HG02884 (cell line): ENCODE measurements at regions not wholly inside any gene's neighbourhood (a gene's known extent, or its start where the extent isn't known, plus 50 kb on each side); places are given as distances from the start of the nearest gene placed in this dataset.
"Not testable (repeated sequence)": the region's sequence is repeated elsewhere in the genome, so short reads cannot be mapped to it uniquely, and the experiment has no call there.

ENCODE experiments used
- ATAC-seq: cut with Tn5 transposase; IDR thresholded peaks from one replicate; pipeline ENCODE4 v1.9.1; 2021; ENCODE audit warnings: mild to moderate bottlenecking, moderate library complexity; ENCODE audit not compliant: unreplicated experiment

GRCh38 chr3:72628065-72628464, 220.2 kb downstream of the SHQ1 start:
- ATAC-seq, result no peak

DNA sequence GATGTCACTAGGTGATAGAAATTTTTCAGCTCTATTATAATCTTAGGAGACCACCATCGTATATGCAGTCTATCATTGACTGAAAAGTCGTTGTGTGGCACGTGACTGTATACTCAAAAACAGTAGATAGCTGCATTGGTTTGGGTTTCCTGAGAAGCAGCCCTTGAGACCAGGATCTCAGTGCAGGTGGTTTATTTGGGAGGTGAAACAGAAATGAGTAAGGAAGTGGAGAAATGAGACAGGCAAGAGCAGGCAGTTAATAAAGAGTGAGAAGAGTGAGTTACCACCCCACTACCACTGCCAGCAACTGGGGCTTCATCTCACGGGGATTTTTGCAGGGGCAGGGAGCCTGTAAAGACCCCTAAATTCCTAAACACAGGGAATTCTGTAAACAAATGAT, 221.0 kb downstream of the SHQ1 start:
- ATAC-seq, result no peak

DNA sequence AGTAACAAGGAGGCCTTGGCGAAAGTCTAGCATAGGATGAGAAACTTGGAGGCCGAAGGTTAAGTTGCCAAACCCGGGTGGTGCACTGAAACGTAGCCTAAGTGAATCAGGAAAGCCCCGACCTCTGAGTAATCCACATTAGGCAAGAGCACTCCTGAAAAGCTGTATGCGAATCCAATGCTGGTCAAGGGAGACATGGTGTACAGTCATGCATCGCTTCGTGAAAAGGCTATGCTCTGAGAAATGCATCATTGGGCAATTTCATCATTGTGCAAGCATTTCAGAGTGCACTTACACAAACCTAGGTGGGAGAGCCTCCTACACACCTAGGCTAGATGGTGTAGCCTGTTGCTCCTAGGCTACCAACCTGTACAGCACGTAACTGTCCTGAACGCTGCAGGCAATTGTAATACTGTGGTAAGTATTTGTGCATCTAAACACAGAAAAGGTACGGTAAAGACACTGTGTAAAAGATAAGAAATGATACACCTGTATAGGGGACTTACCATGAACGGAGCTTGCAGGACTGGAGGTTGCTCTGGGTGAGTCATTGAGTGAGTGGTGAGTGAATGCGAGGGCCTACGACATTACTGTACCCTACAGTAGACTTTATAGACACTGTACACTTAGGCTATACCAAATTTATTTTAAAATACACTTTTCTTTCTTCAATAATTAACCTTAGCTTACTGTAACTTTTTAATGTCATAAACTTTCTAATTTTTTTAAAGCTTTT, 222.5 kb downstream of the SHQ1 start:
- ATAC-seq, result no peak

DNA sequence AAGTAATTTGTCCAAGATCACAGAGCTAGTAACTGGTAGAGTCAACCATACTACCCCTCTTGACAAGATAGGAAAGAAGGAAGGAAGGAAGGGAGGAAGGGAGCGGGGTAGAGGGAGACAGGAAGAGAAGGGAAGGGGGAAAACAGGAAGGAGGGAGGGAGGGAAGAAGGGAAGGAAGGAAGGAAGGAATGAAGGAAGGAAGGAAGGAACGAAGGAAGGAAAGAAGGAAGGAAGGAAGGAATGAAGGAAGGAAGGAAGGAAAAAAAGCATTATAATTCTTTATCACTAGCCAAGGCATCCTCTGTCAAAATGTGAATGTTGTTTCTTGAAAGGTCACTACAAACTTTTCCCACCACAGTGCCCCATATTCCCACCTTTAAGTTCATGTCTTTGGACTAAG, 223.6 kb downstream of the SHQ1 start:
- no peak for ATAC-seq

GRCh38 chr3:72618739-72619138, 229.5 kb downstream of the SHQ1 start:
- ATAC-seq, result no peak

GRCh38 chr3:72617424-72618024, 230.7 kb downstream of the SHQ1 start:
- no peak for ATAC-seq

- ATAC-seq, result no peak
Observed at GRCh38 chr3:72615776-72616175, 232.5 kb downstream of the SHQ1 start.

- ATAC-seq, result no peak
Observed at GRCh38 chr3:72615182-72615581, 233.1 kb downstream of the SHQ1 start.

DNA sequence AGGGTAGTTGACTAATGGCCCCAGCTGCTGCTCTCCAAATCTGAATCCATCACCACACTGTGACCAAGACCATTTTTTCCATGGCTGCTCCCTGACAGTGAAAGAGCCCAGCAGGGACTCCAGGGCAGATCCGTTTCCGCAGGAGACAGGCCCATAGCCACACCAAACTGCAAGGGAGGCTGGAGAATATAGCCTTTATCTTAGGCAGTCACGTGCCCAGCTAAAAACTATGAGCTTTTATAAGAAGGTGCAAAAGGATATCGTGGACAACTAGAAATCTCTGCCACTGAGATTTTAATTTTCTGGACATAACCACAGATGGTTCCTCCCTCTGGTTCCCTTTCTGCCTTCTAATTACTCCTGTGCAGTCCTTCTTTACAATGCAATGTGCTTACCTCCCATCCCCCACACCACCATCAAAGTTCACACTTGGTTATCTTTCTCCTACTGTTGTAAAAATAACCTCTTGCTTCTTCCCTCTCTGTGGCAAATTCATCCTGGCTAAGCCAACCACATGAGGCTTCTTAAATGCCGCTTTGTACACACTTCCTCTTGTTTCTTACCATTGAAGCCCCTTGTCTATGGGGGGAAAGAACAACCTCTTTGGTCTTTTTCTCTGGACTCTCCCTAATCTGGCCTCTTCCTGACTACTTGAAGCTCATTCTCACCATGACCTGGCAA, 233.7 kb downstream of the SHQ1 start:
- no peak for ATAC-seq

GRCh38 chr3:72613871-72614270, 234.4 kb downstream of the SHQ1 start:
- ATAC-seq, result no peak

GRCh38 chr3:72609114-72609513, 239.1 kb downstream of the SHQ1 start:
- not testable (repeated sequence) for ATAC-seq

DNA sequence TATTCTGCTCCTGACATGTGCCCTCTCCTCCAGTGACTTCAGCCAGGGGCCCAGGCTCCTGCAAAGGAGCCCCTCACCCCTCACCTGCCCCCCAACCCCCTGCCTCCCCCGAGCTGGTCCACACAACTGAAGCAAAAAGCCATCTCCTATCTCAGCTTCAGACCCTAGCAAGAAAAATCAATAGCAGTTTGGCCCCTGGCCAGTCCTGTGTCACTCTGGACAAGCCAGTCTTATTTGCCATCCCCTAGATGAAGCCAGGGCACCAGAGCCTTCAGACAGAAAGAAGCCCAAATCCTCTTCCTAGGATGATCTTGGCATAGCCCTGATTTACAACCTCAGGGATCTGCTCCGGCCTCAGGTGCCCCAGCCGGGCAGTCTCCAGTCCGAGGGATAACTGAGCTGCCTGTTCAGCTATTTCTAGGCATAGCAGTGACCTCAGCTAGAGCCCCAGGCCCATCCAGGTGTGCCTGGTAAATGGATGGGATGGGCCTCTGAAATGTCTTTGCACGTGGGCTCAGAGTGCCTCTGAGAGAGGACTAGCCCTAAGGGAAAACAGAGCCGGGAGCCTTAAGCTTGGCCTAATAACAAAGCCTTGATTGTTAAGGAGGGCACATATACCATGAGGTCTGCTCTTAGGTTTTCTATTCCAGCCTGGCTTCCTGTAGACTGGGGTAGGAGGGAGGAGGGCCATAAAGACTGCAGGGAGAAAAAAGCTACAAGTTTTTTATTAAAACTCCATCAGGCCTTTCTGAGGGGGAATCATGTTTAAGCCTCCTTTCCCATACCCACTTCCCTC, 242.0 kb downstream of the SHQ1 start:
- ATAC-seq, result no peak

DNA sequence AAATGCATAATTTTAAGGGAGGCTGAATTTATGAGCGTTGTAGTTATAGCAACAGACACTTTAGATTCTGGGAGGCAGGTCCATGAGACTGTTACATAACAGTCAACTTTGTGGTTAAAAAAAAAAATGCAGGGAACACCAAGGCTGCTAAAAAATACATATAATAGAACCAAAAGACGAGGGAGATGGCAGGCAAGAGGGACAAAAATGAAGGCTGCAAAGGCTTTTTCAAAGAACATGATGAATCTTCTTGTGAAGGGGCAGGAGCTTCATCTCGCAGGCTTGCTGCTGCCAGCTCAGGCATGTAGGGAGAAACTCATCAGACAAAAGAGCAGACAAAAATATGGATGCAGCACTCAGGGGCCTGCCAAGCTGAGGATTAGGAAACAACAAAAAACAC, 243.9 kb downstream of the SHQ1 start:
- ATAC-seq, result no peak

- ATAC-seq, result no peak
Observed at GRCh38 chr3:72601983-72602750, 246.1 kb downstream of the SHQ1 start.

DNA sequence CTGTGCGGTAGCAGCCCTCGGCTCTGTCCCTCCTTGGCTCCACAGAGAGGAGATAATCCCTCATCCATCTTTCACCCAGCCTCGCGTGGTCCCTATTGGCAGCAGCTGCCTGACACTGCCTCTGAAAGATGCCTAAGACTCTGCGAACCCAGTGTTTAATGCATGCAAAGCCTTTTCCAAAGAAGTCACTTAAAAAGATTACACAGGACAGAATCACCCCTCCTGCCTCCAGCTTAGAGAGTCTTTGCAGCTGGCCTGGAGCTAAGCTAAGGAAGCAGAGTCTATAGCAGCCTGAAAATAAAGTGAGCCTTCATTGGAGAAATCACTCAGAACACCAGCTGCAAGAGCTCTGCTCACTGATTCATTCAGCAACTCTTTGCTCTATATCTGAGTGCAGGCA, 247.2 kb downstream of the SHQ1 start:
- no peak for ATAC-seq

- no peak for ATAC-seq
Observed at GRCh38 chr3:72597756-72598195, 250.5 kb downstream of the SHQ1 start.

- no peak for ATAC-seq
Observed at GRCh38 chr3:72597043-72597442, 251.2 kb downstream of the SHQ1 start.

- ATAC-seq, result no peak
Observed at GRCh38 chr3:72595927-72596610, 252.2 kb downstream of the SHQ1 start.

DNA sequence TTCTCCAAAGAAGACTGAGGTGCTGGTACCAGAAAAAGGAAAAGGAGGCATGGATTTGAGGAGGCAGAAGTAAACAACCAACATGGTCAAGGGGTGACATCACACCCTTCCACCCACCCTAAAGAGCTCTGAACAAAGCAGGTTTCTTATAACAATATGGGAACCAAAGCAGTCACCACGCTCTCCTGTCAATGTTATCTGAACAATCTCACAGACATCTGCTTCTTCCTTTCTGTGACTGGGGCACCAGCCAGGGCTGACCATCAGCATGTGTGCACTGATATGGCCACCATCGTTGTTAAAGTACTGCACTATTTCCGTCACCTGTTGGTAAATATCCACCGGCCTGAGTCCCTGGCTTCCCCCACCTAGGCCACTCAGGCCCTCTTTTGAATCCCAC, 252.9 kb downstream of the SHQ1 start:
- no peak for ATAC-seq

DNA sequence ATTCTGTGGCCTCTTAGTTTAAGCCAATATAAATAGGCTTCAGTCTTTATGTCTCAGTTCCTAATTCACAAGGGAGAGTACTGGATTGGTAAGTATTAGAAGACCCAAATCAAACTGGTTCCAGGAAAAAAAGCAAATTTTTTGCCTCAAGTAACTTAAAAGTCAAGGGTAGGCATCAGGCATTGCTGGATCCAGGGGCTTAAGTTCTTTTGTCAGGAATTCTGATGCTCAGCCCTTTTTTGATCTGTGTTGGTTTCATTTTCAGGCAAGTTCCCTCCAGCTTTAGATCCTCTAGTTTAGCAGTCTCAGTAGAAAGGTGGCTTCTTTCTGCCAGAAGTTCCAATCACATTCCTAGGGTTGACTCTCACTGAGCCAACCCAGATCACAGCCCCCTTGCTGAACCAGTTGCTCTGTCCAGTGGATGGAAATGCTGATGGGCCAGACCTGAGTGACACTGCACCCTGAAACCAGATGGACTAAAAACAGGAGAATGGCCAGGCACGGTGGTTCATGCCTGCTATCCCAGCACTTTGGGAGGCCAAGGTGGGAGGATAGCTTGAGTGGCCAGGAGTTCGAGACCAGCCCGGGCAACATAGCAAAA, 253.5 kb downstream of the SHQ1 start:
- ATAC-seq, result no peak
